AG10803 (cell line): ENCODE measurements at regions not wholly inside any gene's neighbourhood (a gene's known extent, or its start where the extent isn't known, plus 50 kb on each side); places are given as distances from the start of the nearest gene placed in this dataset.

Experiments
- DNase-seq: peaks from one replicate; pipeline ENCODE4 v3.0.0; 2010; ENCODE audit warnings: low read depth
- H3K4me3 ChIP-seq: 2 replicates; pipeline ENCODE4 v1.5.1; 2011; ENCODE audit warnings: mild to moderate bottlenecking, low read length, control low read depth
- TF ChIP-seq, protein P1 (sequence below): conservative IDR thresholded peaks from 2 replicates; pipeline ENCODE4 v1.5.1; 2011; ENCODE audit warnings: mild to moderate bottlenecking, low read length, control low read depth, inconsistent platforms

DNA sequence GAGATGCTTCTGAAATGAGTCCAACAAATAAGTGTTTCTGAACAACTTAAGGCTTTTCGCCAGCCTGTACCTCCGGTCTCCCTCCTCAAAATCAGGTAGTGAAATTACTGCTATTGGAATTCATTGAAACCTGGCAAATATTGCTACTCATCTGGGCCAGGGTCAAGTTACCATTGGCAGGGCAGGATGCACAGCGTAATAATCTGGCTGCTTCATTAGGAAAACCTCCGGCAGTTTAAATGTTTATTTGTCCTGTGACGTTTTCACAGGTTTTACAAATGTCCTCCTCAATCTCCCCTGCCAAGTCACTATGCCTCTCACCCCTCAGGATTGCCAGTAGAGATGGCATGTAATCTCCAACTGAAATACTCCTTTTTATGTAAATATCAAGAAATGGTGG lies 92.6 kb upstream of the KDR start:
- no peak for DNase-seq
- TF ChIP-seq, protein P1, sequence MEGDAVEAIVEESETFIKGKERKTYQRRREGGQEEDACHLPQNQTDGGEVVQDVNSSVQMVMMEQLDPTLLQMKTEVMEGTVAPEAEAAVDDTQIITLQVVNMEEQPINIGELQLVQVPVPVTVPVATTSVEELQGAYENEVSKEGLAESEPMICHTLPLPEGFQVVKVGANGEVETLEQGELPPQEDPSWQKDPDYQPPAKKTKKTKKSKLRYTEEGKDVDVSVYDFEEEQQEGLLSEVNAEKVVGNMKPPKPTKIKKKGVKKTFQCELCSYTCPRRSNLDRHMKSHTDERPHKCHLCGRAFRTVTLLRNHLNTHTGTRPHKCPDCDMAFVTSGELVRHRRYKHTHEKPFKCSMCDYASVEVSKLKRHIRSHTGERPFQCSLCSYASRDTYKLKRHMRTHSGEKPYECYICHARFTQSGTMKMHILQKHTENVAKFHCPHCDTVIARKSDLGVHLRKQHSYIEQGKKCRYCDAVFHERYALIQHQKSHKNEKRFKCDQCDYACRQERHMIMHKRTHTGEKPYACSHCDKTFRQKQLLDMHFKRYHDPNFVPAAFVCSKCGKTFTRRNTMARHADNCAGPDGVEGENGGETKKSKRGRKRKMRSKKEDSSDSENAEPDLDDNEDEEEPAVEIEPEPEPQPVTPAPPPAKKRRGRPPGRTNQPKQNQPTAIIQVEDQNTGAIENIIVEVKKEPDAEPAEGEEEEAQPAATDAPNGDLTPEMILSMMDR: no peak
- H3K4me3 ChIP-seq: no peak overlapping the region

DNA sequence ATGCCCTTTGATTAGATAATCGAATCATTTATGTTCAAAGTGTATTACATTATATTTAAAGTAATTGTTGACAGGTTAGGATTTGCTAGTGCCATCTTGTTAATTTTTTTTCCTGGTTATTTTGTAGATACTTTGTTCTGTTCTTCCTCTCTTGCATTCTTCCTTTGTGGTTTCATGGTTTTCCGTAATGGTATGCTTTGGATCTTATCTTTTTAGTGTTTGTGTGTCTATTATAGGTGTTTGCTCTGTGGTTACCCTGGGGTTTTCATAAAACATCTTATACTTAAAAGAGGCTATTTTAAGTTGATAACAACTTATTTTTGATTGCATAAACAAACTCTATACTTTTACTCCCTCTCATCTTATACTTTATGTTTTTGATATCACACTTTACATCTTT lies 108.2 kb upstream of the SRD5A3 start:
- TF ChIP-seq, protein P1: no peak
- H3K4me3 ChIP-seq: no peak overlapping the region
- DNase-seq: no peak

DNA sequence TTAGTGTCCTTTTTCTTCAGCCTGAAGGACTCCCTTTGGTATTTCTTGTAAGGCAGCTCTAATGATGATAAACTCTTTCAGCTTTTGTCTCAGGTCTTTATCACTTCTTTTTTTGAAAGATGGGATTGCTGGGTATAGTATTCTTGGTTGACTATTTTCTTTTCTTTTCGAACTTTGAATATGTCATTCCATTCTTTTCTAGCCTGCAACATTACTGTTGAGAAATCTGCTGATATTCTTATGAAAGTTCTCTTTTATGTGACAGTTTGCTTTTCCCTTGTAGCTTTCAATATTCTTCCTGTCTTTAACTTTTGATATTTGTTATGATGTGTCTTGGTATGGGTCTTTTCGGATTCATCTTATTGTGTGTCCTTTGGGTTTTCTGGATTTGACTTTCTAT lies 107.6 kb upstream of the SRD5A3 start:
- H3K4me3 ChIP-seq: no peak overlapping the region
- DNase-seq: no peak
- TF ChIP-seq, protein P1: no peak

DNA sequence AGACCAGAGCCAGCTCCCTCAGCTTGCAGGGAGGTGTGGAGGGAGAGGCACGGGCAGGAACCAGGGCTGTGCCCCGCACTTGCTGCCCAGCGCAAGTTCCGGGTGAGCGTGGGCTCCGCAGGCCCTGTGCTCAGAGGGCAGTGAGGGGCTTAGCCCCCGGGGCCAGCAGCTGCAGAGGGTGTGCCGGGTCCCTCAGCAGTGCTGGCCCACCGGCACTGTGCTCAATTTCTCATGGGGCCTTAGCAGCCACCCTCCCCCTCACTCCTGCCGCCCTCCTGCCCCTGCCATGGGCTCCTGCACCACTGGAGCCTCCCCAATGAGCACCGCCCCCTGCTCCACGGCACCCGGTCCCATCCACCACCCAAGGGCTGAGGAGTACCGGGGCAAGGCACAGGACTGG lies 104.6 kb upstream of the SRD5A3 start:
- H3K4me3 ChIP-seq: no peak overlapping the region
- TF ChIP-seq, protein P1: no peak
- DNase-seq: no peak

DNA sequence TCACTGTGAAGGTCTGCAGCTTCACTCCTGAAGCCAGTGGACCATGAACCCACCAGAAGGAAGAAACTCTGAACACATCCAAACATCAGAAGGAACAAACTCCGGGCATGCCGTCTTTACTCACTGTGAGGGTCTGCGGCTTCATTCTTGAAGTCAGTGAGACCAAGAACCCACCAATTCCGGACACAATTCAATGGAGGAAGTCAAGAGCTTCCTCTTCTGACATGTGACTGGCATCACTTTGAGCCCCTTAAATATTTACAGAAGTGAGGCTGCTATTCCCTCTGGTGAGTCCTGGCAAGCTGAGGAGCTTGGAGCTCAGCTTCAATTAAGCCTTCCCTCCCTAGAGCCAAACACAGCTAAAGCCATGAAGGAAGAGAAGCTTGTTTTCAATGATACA lies 103.5 kb upstream of the SRD5A3 start:
- TF ChIP-seq, protein P1: no peak
- DNase-seq: no peak
- no peak overlapping the region for H3K4me3 ChIP-seq

DNA sequence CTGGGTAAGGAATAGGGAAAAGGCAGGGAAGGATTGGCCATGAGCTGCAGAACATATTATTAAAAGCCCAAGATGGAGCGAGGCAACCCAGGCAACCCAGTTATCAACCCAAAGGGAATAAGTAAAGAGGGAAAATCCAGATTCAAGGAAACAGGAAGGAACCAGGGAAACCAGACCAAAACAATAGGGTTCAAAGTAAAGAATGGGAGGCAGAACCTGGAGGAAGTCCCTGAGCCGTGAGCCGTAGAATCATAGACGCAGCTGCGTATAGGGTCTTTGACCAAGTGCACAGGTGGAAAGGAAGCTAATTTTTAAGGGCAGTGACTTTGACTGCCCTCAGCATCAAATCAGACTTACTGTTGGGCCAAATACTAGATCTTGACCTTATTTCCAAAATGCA lies 98.5 kb upstream of the SRD5A3 start:
- TF ChIP-seq, protein P1: no peak
- H3K4me3 ChIP-seq: no peak overlapping the region
- DNase-seq: no peak

DNA sequence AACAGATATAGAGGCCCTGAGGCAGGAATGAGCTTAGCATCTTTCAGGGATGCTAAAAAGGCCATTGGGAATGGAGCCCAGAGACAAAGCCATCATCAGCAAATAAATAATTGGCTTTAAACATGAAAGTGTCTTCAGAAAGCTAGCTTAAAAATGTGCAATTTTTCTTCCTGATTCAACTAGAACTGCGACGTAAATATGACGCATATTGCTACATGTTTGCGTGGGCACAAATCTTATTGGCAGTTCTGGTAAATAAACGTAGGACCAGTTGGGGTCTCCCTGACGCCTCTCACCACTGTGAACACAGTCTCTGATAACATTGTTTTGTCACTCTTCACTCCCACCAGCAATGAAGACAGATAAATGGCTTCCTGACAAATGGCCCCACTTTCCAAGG lies 97.3 kb upstream of the SRD5A3 start:
- no peak overlapping the region for H3K4me3 ChIP-seq
- TF ChIP-seq, protein P1: no peak
- DNase-seq: peak; percentile 3
